LHCN-M2 (cell line): ENCODE measurements at regions not wholly inside any gene's neighbourhood (a gene's known extent, or its start where the extent isn't known, plus 50 kb on each side); places are given as distances from the start of the nearest gene placed in this dataset.
A peak's percentile ranks its signal among the peaks of the same experiment; 100 is the strongest.

Experiments used
- DNase-seq: peaks from one replicate; pipeline ENCODE4 v3.0.0-alpha.2; 2012; ENCODE audit warnings: low read depth

DNA sequence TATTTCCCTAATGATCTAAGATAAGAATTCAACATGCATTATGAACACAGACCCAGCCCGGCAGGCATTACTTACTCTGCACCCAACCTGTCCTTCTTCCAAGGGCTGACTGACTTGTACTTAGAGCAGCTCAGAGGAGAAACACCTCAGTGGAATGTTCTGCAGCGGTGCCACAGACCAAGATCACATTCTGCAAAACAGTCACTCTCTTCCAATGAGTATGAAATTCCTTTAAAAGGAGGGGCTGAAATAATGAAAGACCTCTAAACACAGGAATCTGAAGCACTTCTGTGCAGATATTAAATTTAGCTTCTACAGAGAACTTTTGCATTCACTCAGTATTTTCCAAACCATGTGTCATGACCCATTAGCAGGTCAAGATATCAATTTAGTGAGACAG, 172.9 kb downstream of the ZDHHC21 start:
- no peak for DNase-seq

DNA sequence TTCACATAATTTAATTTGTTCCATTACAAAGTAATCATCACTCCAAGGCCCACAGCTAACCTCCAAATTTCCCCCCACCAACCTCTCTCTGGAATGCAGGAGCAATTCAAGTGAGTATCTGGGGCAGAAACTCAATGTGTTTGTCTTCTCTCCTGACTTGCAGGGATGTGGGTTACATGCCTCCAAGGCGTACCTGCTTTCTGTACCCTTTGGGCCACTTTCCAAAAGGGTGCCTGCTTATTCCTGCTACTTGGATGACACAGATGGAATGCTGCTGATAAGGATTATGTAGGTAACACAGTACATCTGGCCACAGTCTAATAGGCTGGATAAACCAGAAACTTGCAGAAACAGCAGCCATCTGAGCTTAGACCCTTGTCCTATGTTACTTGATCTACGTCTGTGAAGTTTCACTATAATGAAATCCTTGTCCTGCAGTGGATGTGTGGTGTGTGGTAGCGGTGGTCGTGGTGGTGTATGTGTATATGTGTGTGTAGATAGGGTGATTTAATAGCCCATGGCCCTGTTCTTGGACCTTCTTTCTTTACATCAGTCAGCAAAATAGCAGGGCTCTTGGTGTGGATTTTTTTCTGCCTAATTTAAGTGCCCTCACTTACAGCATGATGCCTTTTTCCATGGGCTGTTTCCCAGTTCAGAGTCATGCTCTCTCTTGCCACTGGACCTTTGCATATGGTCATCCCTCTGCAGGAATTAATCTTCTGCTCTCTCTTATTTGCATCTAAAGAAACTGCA, 175.9 kb downstream of the ZDHHC21 start:
- no peak for DNase-seq

DNA sequence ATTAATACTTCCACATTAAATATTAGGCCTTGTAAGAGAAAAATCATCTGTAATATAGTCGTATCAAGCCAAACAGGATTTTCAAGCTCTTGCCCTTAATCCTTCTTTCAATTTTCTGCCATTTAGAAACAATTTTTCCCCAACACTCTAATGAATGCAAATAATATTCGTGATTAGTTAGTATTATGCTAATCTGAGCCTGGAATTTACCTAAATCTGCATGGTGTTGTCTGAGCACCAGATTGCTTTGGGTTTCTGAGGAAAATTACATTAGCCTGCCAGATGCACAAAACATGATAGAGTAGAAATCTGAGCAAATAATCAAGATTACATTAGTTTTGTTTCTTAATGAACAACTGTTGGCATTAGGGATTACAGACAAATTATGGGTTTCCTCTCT, 176.6 kb downstream of the ZDHHC21 start:
- DNase-seq, result no peak

DNA sequence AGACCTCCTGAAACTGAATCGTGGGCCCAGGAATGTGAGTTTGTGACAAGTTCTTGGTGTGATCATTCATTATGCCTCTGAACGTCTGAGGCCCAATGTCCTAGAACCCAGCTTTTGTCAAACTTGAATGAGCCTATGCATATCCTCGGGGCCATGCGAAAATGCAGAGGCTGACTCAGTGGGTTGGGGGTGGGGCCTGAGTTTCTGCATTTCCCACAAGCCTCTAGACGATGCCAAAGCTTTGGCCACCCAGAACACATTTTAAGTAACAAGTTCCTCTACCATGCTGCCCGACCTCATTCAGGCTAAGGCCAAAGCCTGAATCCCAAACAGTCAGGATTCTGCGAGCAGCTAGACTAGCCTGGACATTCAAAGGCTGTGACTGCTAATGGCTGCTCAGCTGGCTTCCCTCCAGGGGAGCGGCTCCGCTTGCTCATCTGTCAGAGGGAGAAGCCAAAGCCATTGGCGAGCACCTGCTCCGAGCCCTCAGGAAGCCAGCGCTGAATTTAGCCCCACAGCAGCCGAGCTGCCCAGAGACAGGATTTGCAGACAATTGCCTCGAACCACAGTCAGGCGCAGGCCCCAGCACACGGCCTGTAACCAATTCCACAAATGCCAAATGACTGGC, 177.5 kb downstream of the ZDHHC21 start:
- peak; percentile 84 for DNase-seq

DNA sequence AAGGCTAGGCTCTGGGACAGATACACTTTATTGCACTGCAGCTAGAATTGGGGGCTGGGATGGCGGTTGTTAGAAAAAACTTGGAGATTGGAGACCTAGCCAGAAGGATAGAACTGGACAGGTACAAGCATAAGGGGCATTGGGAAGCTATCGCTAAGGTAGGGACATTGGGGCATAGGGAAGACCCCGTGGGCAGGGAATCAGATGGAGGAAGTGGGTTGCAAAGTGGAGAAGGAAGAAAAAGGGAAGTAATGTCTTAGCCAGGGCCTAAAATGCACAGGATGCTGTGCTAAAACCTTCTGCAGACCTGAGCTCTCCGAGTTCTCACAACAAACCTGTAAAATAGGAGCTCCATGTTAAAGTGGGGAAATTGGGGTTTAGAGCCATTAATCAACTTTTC, 178.2 kb downstream of the ZDHHC21 start:
- no peak for DNase-seq

DNA sequence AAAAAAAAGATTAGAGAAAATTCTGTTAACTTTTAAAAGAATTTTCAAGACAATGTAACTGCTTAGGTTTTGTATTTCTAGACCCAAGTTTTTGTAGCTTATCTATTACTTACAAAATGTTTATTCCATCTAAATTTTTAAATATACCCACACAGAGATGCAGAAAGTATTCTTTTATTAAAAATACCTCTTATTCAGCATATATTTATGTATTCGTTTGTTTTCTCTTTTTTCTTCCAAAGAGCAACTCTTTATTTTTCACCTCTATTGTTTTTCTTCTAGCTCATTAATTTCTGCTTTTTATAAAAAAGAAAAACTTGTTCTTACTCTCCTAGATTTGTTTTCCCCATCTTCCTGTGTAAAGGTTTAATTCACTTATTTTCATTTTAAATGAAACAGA, 180.3 kb downstream of the ZDHHC21 start:
- DNase-seq, result no peak

DNA sequence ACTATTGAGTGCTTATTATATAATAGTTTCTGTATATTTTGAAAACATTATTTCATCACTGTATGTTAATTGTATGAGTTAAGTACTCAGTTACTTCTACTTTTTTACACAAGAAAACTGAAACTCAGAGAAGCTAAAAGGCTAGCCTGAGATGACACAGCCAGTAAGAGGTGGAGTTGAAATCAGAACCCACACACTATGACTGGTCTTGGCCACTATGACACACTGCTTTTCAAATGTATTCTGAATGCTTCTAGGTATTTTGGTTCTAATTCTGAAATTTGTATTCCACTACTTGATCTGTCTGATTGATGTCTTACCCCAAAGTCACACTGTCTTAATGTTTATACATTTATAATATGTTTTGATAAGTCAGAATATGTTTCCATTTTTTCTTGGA, 181.8 kb downstream of the ZDHHC21 start:
- peak; percentile 18 for DNase-seq

DNA sequence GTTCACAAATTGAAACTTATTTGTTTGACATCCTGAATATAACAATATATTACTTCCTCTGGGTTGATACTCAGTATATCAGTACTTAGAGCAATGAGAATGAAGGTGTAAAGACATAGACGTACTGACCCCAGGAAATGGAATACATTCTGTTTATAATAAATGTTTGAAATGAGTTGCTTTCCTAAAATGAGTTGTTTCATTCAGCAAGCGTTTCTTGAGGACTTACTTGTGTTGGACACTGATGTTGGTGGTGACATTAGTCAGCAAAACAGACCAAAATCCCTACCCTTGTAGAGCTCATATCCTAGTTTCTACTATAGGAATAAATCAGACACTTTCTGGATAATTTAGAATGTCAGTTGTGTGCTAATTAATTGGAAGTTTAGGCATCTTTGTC, 184.3 kb downstream of the ZDHHC21 start:
- no peak for DNase-seq

DNA sequence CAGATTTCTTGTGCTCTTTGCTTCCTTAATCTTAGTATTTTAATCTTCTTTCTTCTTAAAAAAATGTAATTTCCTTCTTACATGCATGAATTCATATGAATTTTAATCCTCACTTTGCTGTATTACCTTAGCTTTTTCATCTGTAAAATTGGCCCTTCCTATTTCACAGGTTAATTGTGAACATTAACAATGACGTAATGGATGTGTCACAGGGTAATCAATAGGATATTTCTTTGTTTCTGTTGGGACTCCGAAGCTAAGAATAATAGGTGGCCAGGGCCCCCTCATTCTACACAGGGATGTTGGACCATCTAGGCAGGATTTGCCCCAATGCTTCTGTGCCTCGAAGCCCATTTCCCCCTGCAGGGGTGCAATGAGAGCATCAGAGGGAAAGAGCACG, 187.4 kb upstream of the NFIB start:
- DNase-seq, result no peak

DNA sequence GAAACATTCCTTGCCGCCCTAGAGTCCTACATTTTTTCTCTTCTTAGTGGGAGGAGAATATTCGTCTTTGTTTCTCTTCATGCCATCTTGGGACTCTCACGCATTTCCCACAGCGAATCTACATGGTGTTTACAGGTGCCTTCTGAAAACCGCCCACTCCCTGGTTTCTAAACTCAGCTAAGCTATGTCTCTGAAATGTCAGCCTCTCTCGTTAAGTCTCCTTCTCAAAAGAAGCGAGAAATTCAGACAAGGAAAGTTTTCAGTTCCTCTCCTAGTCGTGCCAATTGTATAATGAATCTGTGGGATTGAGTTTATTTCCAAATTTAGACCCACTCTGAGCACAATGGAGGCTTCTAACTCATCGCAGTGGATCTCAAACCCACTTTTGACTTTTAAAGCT, 186.8 kb upstream of the NFIB start:
- no peak for DNase-seq

DNA sequence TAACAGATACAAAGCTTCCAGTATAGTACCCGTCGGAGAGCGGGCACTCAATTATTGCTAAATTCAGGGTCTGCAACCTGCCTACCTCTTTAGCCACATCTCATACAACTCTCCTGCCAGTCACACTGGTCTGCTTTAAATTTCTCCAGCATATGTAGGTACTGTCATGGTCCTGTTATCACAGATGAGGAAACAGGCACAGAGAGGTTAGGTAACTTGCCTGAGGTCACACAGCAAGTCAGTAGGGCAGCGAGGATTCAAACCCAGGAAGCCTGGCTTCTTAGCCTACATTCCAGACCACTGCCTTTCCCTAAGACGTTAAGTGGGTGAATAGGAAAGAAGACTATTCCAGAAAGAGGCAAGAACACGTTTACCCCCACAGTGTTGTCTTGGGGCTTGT, 186.0 kb upstream of the NFIB start:
- no peak for DNase-seq

DNA sequence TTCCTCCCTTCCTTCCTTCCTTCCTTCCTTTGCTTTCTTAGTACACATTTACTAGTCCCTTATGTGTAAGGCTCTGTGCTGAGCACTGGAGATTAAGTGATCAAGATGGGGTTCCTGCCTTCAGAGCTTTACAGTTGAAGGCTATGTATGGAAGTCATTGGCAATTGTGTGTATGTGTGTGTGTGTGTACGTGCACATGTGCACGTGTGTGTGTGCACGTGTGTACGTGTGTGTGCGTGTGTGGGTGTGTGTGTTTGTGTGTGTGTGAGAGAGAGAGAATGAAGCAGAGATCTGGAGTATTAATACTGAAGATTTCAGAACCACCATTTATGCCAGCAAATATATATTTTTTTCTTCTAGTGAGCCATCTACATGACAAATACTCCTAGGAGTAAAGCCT, 184.9 kb upstream of the NFIB start:
- no peak for DNase-seq

DNA sequence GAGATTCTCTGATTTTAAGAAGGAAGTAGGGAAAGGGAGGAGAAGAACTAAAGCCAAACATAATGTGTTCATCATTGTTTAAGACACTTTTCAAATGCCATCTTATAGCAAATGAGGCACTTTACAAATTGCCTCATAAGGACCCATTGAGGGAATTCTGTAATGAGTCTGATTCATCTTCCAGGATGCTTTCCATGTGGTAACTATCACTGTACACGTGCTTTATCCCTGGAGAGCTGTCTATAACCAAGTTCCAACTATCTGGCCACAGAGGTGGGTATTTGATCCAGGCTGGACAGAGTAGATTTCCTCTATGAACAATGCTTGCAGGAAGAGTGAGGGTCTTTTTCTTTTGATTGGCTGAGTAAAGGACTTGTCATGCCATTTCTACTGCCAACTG, 183.5 kb upstream of the NFIB start:
- DNase-seq, result no peak

DNA sequence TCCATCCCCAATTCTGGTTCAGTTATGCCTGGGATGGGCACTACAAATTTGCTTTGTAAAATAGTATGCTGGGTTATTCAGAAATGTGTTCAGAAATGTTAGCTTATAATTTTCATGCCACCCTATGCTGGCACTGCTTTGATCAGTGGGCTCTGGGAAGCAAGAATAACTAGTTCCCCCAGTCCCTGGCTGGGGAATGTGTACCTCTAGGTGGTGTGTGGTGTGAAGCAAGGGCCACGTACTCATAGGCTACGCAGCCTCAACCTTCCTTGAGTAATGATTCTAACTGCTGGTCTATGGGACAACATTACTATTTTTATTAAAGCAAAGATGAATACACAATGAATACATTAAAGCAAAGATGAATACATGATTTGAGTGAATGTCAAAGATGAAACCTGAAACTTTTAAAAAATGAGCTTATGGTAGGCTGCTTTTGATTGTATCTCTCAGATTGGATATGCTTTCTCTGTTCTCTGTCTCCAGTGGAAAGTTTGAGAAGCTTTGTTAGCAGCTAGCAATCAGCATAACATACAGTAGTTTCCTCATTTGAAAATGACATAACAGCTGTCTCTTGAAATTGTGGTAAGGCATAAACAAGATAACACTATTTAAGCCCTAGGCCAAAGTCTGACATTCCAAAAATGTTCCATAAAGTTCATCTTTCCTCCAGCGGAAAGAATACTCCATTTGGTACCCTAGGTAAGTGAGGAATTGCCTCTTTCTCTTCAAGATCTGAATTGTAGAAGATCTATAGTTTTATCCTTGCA, 174.7 kb upstream of the NFIB start:
- DNase-seq, result peak; percentile 1

DNA sequence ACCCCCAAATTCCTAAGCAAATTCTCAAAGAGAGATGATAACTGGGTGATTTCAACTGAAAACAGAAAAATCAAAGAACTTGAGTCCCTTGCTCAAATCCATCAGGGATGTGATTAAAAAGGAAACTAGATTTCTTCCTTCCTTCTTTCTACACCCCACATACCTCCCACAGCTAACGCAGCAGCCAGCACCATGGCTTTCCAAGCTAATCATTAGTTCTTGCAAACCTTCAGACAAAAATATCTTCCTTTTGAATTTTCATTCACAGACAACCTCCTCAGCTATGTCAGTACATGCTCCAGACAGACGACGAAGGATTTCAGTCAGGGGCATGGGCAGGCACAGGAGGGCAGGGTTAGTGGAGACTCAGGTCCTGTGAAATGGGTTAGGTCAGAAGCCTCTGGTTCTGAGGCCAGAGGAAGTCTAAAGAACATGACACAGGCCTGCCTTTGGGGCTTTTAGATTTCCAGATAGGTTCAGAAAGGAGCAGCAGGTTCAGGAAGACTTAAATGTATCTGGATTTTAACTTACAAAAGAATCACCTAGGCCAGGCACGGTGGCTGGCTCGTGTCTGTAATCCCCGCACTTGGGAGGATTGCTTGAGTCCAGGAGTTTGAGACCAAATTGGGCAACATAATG, 173.7 kb upstream of the NFIB start:
- no peak for DNase-seq

DNA sequence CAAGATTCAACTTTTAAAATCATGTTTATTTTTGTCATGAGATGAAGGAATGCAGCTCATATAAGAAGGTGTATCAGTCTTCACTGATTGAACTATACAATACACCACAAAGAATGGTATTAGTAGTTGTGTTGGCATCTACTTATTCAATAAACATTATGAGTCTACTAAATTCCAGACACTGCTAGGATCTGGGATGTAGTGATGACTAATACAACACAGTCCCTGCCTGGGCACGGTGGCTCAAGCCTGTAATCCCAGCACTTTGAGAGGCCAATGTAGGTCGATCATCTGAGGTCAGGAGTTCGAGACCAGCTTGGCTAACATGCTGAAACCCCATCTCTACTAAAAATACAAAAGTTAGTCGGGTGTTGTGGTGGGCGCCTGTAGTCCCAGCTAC, 171.4 kb upstream of the NFIB start:
- DNase-seq, result peak; percentile 4

DNA sequence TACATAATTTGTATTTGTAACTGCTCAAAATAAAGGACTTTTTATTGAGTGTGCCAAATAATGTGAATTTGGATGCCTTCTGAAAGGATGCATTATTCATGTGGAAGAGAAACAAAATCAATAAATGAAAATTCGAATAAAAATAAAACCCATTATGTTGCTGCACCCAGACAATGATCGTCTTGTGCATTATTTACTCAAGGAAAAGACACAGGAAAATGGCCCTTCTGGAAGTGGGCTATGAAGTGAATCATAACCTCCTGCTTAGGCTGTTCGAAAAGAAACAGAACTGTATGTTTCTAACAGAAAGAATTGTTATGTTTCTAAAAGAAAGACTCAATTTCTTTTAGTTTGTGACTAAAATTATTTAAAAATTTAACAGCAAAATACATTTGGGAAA, 168.9 kb upstream of the NFIB start:
- no peak for DNase-seq

DNA sequence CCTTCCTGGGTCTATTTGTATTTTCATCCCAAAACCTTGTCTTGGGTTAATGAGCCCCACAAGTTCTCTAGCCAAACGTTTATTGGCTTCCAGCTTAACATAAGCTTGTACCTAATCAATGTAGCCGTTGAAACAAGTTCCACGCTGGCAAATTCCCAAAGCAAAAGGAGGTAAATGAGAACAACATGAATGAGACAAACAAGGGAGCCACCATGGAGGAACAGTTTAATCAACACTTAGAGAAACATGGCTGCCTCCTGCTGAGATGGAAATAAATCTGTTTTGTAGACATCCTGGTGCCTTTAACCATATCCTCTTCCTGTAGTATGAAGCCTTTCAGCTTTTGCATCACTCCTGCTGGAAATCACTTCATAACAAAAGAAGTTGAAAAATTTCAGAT, 166.6 kb upstream of the NFIB start:
- DNase-seq, result no peak

DNA sequence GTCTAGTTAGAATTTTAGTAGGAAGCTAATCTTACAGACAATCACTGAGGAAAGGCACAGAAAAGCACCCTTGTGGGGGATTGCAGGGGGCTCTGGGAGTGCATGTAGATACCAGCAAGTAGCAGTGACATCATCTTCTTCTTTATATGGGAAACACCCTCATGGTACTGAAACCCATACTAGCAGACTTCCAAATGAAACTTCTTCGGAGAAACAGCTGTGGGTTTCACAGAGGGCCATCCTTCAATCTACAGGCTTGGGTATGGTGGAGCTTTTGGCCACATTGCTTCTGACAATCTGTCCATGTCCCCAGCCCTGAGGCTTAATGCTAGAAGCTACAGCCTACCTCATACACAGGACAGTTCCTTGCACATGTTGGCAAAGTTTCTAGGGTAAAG, 165.2 kb upstream of the NFIB start:
- no peak for DNase-seq

DNA sequence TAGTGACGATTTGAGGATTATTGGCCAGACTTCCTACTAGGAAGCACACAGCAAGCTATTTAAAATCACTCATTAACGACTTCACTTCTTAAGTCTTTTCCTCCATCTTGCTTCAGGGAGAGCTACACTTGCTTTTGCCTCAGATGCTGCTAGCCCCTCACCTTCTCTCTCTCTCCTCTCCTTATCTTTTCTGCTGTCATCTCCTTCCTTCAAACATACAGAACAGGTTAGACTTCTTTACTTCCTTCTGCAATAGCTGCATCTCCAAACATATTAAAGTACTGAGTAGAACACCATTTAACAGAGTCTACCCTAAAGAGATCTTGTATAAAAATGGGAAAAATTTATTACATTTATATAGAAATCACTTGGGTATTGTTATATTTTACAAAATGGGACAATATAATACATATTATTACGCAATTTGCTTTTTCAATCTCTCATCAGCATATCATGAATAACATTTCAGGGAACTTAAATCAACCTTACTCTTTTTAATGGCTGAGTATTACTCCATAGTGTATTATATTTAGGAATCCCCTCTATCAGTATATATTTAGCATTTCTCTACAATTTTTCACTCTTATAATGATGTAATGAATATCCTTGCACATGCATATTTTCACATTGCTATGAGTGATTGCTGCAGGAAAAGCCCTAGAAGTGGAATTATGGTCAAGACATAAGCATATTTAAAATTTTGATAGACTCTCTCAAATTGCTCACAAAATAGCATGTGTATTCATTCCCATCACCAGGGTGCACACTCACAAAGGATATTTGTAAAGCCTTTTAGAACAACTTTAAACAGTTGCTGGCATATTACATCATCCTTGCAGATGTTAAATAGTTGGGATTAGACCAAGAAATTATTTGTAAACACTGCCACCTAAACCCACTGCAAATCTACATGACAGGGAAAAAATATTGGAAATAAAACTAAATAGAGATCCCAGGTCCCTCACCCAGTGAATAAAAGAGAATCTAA, 164.5 kb upstream of the NFIB start:
- DNase-seq, result no peak

DNA sequence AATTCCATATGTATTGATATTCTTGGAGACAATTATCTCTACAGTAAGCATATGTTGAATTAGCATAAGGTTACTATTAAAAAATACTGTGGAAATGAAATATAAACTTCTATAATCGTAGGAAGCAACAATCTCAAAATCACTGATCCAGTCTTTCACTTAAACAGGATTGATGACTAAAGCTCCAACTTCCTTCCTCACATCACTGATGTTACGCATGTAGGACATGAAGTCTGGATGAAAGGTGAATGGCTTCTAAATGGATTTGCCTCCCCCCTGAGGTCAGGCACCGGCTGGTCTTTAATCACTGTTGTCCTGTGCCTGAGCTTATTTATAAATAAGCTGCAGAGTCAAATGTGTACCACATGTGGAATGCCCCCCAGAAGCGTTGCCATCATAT, 157.1 kb upstream of the NFIB start:
- DNase-seq, result no peak
